Osteocyte (in vitro differentiated cells): ENCODE measurements at regions not wholly inside any gene's neighbourhood (a gene's known extent, or its start where the extent isn't known, plus 50 kb on each side); places are given as distances from the start of the nearest gene placed in this dataset.

Source experiments
- DNase-seq: peaks from one replicate; pipeline ENCODE4 v3.0.0; 2021; ENCODE audit warnings: mixed read lengths; ENCODE audit not compliant: unreplicated experiment; ENCODE audit errors: extremely low spot score
- H3K27ac Mint-ChIP-seq: one replicate; pipeline ENCODE4 v1.8.0; 2021; ENCODE audit warnings: mild to moderate bottlenecking, mixed read lengths; ENCODE audit not compliant: unreplicated experiment
- H3K27me3 Mint-ChIP-seq: one replicate; pipeline ENCODE4 v1.8.0; 2021; ENCODE audit warnings: mixed read lengths; ENCODE audit not compliant: unreplicated experiment
- H3K36me3 Mint-ChIP-seq: one replicate; pipeline ENCODE4 v1.8.0; 2021; ENCODE audit warnings: mixed read lengths; ENCODE audit not compliant: unreplicated experiment
- H3K4me1 Mint-ChIP-seq: one replicate; pipeline ENCODE4 v1.8.0; 2021; ENCODE audit warnings: mixed read lengths; ENCODE audit not compliant: unreplicated experiment
- H3K4me3 Mint-ChIP-seq: one replicate; pipeline ENCODE4 v1.8.0; 2021; ENCODE audit warnings: mild to moderate bottlenecking, moderate library complexity, mixed read lengths; ENCODE audit not compliant: unreplicated experiment
- H3K9me3 Mint-ChIP-seq: one replicate; pipeline ENCODE4 v1.8.0; 2021; ENCODE audit warnings: mixed read lengths; ENCODE audit not compliant: unreplicated experiment
- CTCF ChIP-seq: fragments of 200-600 bp; sonication (generic); IDR thresholded peaks from 2 replicates; pipeline ENCODE4 v1.5.0; 2021; ENCODE audit warnings: antibody characterized with exemption, mild to moderate bottlenecking, moderate library complexity

- Mint-ChIP-seq H3K4me1 (no peaks in the 10 kb centered on the region), H3K36me3 (no peaks in the 10 kb centered on the region), H3K9me3 (peaks cover 49% of the 10 kb centered on the region), H3K27ac (no peak overlapping the region), H3K4me3 (no peak overlapping the region), H3K27me3 (no peaks in the 10 kb centered on the region)
- DNase-seq = no peak
- no peak for TF ChIP-seq CTCF
Measured at GRCh38 chr2:2940702-2941101, 436.9 kb downstream of the EIPR1 start.

GRCh38 chr2:2940061-2940460, 437.6 kb downstream of the EIPR1 start:
- Mint-ChIP-seq H3K4me3 (no peak overlapping the region), H3K9me3 (peaks cover 42% of the 10 kb centered on the region), H3K4me1 (no peaks in the 10 kb centered on the region)

GRCh38 chr2:2939078-2939795, 438.4 kb downstream of the EIPR1 start:
- TF ChIP-seq CTCF = no peak
- Mint-ChIP-seq H3K4me1 (no peaks in the 10 kb centered on the region), H3K36me3 (no peaks in the 10 kb centered on the region), H3K4me3 (no peak overlapping the region), H3K27ac (no peak overlapping the region), H3K9me3 (peaks cover 35% of the 10 kb centered on the region), H3K27me3 (no peaks in the 10 kb centered on the region)
- no peak for DNase-seq

More at GRCh38 chr2:2940061-2940460, 437.6 kb downstream of the EIPR1 start:
- no peak for TF ChIP-seq CTCF
- Mint-ChIP-seq H3K36me3 (no peaks in the 10 kb centered on the region), H3K27ac (no peak overlapping the region), H3K27me3 (no peaks in the 10 kb centered on the region)
- DNase-seq = no peak

- no peak for DNase-seq
- Mint-ChIP-seq H3K9me3 (peaks cover 29% of the 10 kb centered on the region), H3K27ac (no peak overlapping the region), H3K4me1 (no peaks in the 10 kb centered on the region), H3K4me3 (no peak overlapping the region), H3K27me3 (no peaks in the 10 kb centered on the region), H3K36me3 (no peaks in the 10 kb centered on the region)
- no peak for TF ChIP-seq CTCF
Measured at GRCh38 chr2:2938481-2938880, 439.1 kb downstream of the EIPR1 start.

- Mint-ChIP-seq H3K9me3 (peaks cover 15% of the 10 kb centered on the region), H3K27me3 (no peaks in the 10 kb centered on the region), H3K27ac (no peak overlapping the region), H3K36me3 (no peaks in the 10 kb centered on the region), H3K4me3 (no peak overlapping the region), H3K4me1 (no peaks in the 10 kb centered on the region)
- TF ChIP-seq CTCF = no peak
- no peak for DNase-seq
Measured at GRCh38 chr2:2935445-2936149, 442.0 kb downstream of the EIPR1 start.
